GM18502 (cell line): ENCODE measurements at regions not wholly inside any gene's neighbourhood (a gene's known extent, or its start where the extent isn't known, plus 50 kb on each side); places are given as distances from the start of the nearest gene placed in this dataset.

Source experiments
- ATAC-seq: cut with Tn5 transposase; IDR thresholded peaks from one replicate; pipeline ENCODE4 v1.9.1; 2021; ENCODE audit warnings: mild to moderate bottlenecking; ENCODE audit not compliant: unreplicated experiment, poor library complexity

- no peak for ATAC-seq
Observed at GRCh38 chr7:114852293-114852692, 69.6 kb upstream of the MDFIC start.

DNA sequence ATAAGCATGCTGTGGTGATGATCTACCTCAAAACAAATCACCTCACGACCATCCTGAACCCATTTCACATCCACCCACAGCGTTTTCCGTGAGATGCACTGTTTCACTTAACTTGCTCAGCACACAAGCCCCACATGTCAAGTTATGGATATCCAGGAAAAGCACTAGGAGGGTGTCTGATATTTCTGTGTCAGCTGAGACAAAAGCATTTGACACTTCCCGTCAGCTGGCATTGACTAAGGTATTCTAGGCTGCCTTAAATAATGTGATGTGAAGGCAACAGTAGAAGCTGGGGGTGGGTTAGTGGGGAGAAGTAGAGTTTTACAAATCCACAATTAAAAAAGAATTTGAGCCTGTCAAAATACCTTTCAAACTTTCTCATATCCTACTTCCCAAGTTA lies 68.7 kb upstream of the MDFIC start:
- ATAC-seq = no peak

- no peak for ATAC-seq
Observed at GRCh38 chr7:114854369-114854768, 67.5 kb upstream of the MDFIC start.

- no peak for ATAC-seq
Observed at GRCh38 chr7:114856625-114857024, 65.3 kb upstream of the MDFIC start.

- no peak for ATAC-seq
Observed at GRCh38 chr7:114857605-114858004, 64.3 kb upstream of the MDFIC start.

DNA sequence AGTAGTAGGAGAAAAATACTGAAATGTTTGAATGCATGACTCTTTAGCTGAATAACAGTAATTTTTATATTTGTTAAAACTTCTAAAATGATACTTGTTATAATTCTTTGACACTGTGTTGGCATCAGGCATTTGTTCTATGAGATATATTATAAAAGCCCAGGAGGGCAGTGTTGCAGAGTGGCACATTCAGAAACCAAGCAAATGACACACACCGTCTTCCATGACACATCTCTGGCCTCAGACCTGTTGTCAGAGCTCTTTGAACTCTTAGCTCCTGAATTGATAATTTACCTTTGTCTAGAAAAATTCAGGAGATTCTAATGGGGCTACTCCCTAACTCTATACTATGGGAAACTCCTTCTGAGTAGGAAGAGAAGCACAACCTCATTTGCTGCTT lies 62.4 kb upstream of the MDFIC start:
- no peak for ATAC-seq

DNA sequence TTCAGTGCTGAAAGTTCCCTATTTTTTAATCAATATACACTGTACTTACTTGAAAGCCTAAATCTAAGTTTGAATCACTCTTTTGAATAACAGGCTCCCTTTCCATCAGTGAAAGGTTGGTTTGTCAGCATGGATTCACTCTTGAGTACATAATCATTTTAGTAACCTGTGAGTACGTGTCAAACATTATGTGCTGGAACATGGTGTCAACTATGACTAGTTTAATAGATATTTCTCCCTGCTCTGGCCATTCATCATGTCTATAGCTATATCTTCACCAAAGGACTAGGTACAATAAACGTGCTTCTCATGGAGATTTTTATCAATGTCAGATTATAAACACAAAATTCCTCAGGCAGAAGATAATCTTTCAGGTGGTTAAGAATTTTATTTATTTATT lies 61.7 kb upstream of the MDFIC start:
- ATAC-seq = no peak

GRCh38 chr7:114862406-114862805 lies 59.5 kb upstream of the MDFIC start:
- ATAC-seq = no peak

- no peak for ATAC-seq
Observed at GRCh38 chr7:114864278-114864677, 57.6 kb upstream of the MDFIC start.

GRCh38 chr7:114865564-114865963 lies 56.3 kb upstream of the MDFIC start:
- ATAC-seq = peak; percentile 92
